K562 (cell line): ENCODE measurements at regions not wholly inside any gene's neighbourhood (a gene's known extent, or its start where the extent isn't known, plus 50 kb on each side); places are given as distances from the start of the nearest gene placed in this dataset.

Experiments
- ASH1L ChIP-seq: fragments of 450-650 bp; IDR thresholded peaks from 2 replicates; pipeline ENCODE4 v1.6.1; 2018; ENCODE audit warnings: borderline replicate concordance, mild to moderate bottlenecking, low read depth; ENCODE audit not compliant: partially characterized antibody
- E2F6 ChIP-seq, 2 experiments: IDR thresholded peaks; 2 replicates each; pipeline ENCODE4 v1.6.1; 2011; ENCODE audit warnings: borderline replicate concordance in 1 of 2, control low read depth in 1 of 2, low read depth in 1 of 2, low read length in 1 of 2, mild to moderate bottlenecking in 1 of 2, mixed read lengths in 1 of 2, moderate library complexity in 1 of 2; ENCODE audit not compliant: insufficient read depth in 1 of 2, insufficient read length in 1 of 2, poor library complexity in 1 of 2, severe bottlenecking in 1 of 2; ENCODE audit errors: extremely low read depth in 1 of 2
- FOSL1 ChIP-seq: fragments of 200-800 bp; sonication (Bioruptor generic); conservative IDR thresholded peaks from 2 replicates; pipeline ENCODE4 v1.6.1; 2016; ENCODE audit warnings: missing genetic modification characterization, missing compliant biosample characterization
- HNRNPLL ChIP-seq: fragments of 200-400 bp; formaldehyde crosslinking; IDR thresholded peaks from 2 replicates; pipeline ENCODE4 v1.6.1; 2017; ENCODE audit warnings: low read length, low read depth, mild to moderate bottlenecking; ENCODE audit not compliant: poor library complexity, severe bottlenecking
- PHF21A ChIP-seq: fragments of 450-650 bp; IDR thresholded peaks from 2 replicates; pipeline ENCODE4 v1.6.1; 2017; ENCODE audit warnings: low read depth, borderline replicate concordance
- RCOR1 ChIP-seq, 2 experiments: IDR thresholded peaks; 2 replicates each; pipeline ENCODE4 v1.6.1; 2012; ENCODE audit warnings: low read depth in 2 of 2, low read length in 2 of 2, borderline replicate concordance in 1 of 2, improper control_type of control experiment in 1 of 2
- RFX7 ChIP-seq: fragments of 250-450 bp; sonication (Bioruptor Pico); IDR thresholded peaks from 2 replicates; pipeline ENCODE4 v1.5.1; 2021; ENCODE audit warnings: mild to moderate bottlenecking
- SAFB ChIP-seq: fragments of 200-400 bp; formaldehyde crosslinking; IDR thresholded peaks from 2 replicates; pipeline ENCODE4 v1.6.1; 2017; ENCODE audit warnings: low read depth, low read length, borderline replicate concordance
- TAF9B ChIP-seq: fragments of 450-650 bp; IDR thresholded peaks from 2 replicates; pipeline ENCODE4 v1.6.1; 2018; ENCODE audit warnings: mild to moderate bottlenecking; ENCODE audit not compliant: partially characterized antibody
- ZKSCAN1 ChIP-seq: fragments of 150-350 bp; IDR thresholded peaks from 2 replicates; pipeline ENCODE4 v1.6.1; 2016; ENCODE audit warnings: low read depth, low read length
- ZNF668 ChIP-seq: fragments of 250-450 bp; sonication (Bioruptor Pico); IDR thresholded peaks from 2 replicates; pipeline ENCODE4 v1.8.0; 2022; ENCODE audit warnings: mild to moderate bottlenecking, inconsistent platforms
- TF ChIP-seq, protein P1 (sequence below): sonication (generic); formaldehyde crosslinking; IDR thresholded peaks from 2 replicates; pipeline ENCODE4 v1.8.0; 2023; ENCODE audit warnings: missing genetic modification reagents, mild to moderate bottlenecking, borderline replicate concordance
- TF ChIP-seq, protein P2 (sequence below), 2 experiments: fragments of 450-650 bp; IDR thresholded peaks; 2 replicates each; pipeline ENCODE4 v1.6.1; 2016
- TF ChIP-seq, protein P3 (sequence below), 3 experiments: IDR thresholded peaks in 2 of 3; conservative IDR thresholded peaks in 1 of 3; 2 replicates each; pipeline ENCODE4 v1.5.1; 2011 to 2012; ENCODE audit warnings: low read length in 3 of 3, mild to moderate bottlenecking in 3 of 3, control low read depth in 2 of 3, improper control_type of control experiment in 1 of 3, inconsistent platforms in 1 of 3, low read depth in 1 of 3, mixed read lengths in 1 of 3, moderate library complexity in 1 of 3; ENCODE audit not compliant: insufficient read depth in 2 of 3

DNA sequence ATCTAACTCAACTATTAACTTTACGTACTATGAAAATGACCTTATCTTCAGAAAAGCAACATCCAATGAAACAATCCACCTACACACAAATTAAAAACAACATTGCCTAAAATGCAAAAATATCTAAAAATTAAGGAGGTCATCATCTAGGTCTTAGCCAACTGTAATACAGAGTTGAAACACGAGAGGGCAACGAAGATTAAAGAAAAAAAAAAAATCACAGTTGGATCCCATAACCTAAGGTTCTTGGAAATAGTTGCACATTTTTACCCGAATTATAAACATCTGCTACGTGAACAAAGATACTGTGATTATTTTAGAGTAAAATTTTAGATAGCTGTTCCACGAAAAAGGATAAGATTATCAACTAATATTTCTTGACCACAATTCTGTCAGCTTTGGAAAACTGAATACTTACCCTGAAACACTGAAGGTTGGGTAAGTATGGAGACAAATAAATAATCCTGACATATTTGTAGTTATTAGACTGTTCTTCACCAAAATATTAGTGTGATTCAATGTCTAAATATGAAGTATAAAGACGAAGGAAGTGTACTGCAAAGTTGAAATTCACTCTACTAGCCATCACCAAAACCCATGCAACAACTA is 88.0 kb upstream of the AK4 start (continued):
- TF ChIP-seq, protein P1, sequence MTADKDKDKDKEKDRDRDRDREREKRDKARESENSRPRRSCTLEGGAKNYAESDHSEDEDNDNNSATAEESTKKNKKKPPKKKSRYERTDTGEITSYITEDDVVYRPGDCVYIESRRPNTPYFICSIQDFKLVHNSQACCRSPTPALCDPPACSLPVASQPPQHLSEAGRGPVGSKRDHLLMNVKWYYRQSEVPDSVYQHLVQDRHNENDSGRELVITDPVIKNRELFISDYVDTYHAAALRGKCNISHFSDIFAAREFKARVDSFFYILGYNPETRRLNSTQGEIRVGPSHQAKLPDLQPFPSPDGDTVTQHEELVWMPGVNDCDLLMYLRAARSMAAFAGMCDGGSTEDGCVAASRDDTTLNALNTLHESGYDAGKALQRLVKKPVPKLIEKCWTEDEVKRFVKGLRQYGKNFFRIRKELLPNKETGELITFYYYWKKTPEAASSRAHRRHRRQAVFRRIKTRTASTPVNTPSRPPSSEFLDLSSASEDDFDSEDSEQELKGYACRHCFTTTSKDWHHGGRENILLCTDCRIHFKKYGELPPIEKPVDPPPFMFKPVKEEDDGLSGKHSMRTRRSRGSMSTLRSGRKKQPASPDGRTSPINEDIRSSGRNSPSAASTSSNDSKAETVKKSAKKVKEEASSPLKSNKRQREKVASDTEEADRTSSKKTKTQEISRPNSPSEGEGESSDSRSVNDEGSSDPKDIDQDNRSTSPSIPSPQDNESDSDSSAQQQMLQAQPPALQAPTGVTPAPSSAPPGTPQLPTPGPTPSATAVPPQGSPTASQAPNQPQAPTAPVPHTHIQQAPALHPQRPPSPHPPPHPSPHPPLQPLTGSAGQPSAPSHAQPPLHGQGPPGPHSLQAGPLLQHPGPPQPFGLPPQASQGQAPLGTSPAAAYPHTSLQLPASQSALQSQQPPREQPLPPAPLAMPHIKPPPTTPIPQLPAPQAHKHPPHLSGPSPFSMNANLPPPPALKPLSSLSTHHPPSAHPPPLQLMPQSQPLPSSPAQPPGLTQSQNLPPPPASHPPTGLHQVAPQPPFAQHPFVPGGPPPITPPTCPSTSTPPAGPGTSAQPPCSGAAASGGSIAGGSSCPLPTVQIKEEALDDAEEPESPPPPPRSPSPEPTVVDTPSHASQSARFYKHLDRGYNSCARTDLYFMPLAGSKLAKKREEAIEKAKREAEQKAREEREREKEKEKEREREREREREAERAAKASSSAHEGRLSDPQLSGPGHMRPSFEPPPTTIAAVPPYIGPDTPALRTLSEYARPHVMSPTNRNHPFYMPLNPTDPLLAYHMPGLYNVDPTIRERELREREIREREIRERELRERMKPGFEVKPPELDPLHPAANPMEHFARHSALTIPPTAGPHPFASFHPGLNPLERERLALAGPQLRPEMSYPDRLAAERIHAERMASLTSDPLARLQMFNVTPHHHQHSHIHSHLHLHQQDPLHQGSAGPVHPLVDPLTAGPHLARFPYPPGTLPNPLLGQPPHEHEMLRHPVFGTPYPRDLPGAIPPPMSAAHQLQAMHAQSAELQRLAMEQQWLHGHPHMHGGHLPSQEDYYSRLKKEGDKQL: no peak
- TF ChIP-seq PHF21A (peak; percentile 87; the same call in 1 of the 2 replicates), ASH1L (peak; percentile 10), TAF9B (no peak), RFX7 (CRISPR knock-in tag) (no peak), ZNF668 (no peak), ZKSCAN1 (no peak), E2F6 (IDR thresholded peaks at IDR 0.05; ENCODE audit: borderline replicate concordance in 1 of 2, extremely low read depth in 1 of 2, insufficient read depth in 1 of 2, insufficient read length in 1 of 2, low read depth in 1 of 2, low read length in 1 of 2, poor library complexity in 1 of 2, severe bottlenecking in 1 of 2) (no peak), FOSL1 (tag) (peak; percentile 9; the same call in 1 of the 2 replicates), SAFB (no peak), HNRNPLL (no peak), RCOR1 (IDR thresholded peaks at IDR 0.05; ENCODE audit: borderline replicate concordance in 1 of 2, low read depth in 2 of 2, low read length in 2 of 2) (peak in 1 of 2 experiments; percentile 34; a peak in 1 of 4 replicates)
- TF ChIP-seq, protein P2, sequence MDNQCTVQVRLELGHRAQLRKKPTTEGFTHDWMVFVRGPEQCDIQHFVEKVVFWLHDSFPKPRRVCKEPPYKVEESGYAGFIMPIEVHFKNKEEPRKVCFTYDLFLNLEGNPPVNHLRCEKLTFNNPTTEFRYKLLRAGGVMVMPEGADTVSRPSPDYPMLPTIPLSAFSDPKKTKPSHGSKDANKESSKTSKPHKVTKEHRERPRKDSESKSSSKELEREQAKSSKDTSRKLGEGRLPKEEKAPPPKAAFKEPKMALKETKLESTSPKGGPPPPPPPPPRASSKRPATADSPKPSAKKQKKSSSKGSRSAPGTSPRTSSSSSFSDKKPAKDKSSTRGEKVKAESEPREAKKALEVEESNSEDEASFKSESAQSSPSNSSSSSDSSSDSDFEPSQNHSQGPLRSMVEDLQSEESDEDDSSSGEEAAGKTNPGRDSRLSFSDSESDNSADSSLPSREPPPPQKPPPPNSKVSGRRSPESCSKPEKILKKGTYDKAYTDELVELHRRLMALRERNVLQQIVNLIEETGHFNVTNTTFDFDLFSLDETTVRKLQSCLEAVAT (IDR thresholded peaks at IDR 0.05): peak in 1 of 2 experiments; percentile 50; a peak in 1 of 4 replicates
- TF ChIP-seq, protein P3, sequence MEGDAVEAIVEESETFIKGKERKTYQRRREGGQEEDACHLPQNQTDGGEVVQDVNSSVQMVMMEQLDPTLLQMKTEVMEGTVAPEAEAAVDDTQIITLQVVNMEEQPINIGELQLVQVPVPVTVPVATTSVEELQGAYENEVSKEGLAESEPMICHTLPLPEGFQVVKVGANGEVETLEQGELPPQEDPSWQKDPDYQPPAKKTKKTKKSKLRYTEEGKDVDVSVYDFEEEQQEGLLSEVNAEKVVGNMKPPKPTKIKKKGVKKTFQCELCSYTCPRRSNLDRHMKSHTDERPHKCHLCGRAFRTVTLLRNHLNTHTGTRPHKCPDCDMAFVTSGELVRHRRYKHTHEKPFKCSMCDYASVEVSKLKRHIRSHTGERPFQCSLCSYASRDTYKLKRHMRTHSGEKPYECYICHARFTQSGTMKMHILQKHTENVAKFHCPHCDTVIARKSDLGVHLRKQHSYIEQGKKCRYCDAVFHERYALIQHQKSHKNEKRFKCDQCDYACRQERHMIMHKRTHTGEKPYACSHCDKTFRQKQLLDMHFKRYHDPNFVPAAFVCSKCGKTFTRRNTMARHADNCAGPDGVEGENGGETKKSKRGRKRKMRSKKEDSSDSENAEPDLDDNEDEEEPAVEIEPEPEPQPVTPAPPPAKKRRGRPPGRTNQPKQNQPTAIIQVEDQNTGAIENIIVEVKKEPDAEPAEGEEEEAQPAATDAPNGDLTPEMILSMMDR (IDR thresholded peaks at IDR 0.05 in 2 of 3, conservative IDR thresholded peaks at IDR 0.05 in 1 of 3; ENCODE audit: insufficient read depth in 2 of 3, low read depth in 1 of 3, low read length in 3 of 3): peak; percentile 44 to 65 (median 50); a peak in 4 of 6 replicates
